Mucosa of gallbladder (tissue), 1 donor: ENCODE measurements at regions not wholly inside any gene's neighbourhood (a gene's known extent, or its start where the extent isn't known, plus 50 kb on each side); places are given as distances from the start of the nearest gene placed in this dataset.
A peak's percentile ranks its signal among the peaks of the same experiment; 100 is the strongest.

Experiments
- DNase-seq: peaks from one replicate; pipeline ENCODE4 v3.0.0-alpha.2; 2020; ENCODE audit warnings: low spot score
- donor health status: DM: no; HTN: no; CAD: no.

GRCh38 chr2:52859065-52859464 lies 908.5 kb upstream of the CHAC2 start:
- no peak for DNase-seq

GRCh38 chr2:52857722-52858121 lies 909.9 kb upstream of the CHAC2 start:
- no peak for DNase-seq

- DNase-seq, result no peak
Measured at GRCh38 chr2:52852006-52852405, 915.6 kb upstream of the CHAC2 start.

- no peak for DNase-seq
Measured at GRCh38 chr2:52844701-52845423, 922.7 kb upstream of the CHAC2 start.

- DNase-seq, result no peak
Measured at GRCh38 chr2:52835909-52836308, 931.7 kb upstream of the CHAC2 start.

- no peak for DNase-seq
Measured at GRCh38 chr2:52831216-52831615, 936.4 kb upstream of the CHAC2 start.

GRCh38 chr2:52828112-52828511 lies 939.5 kb upstream of the CHAC2 start:
- no peak for DNase-seq

- no peak for DNase-seq
Measured at GRCh38 chr2:52821631-52822030, 946.0 kb upstream of the CHAC2 start.

GRCh38 chr2:52818958-52819357 lies 948.6 kb upstream of the CHAC2 start:
- DNase-seq, result no peak

GRCh38 chr2:52810460-52810859 lies 957.1 kb upstream of the CHAC2 start:
- no peak for DNase-seq

GRCh38 chr2:52805901-52806410 lies 961.6 kb upstream of the CHAC2 start:
- no peak for DNase-seq

GRCh38 chr2:52794581-52794980 lies 973.0 kb upstream of the CHAC2 start:
- no peak for DNase-seq

- no peak for DNase-seq
Measured at GRCh38 chr2:52779446-52779845, 988.2 kb upstream of the CHAC2 start.

GRCh38 chr2:52776571-52776970 lies 991.0 kb upstream of the CHAC2 start:
- DNase-seq, result no peak

- DNase-seq, result no peak
Measured at GRCh38 chr2:52775674-52776073, 991.9 kb upstream of the CHAC2 start.

- no peak for DNase-seq
Measured at GRCh38 chr2:52765735-52766134, 1001.9 kb upstream of the CHAC2 start.

- no peak for DNase-seq
Measured at GRCh38 chr2:52749764-52750163, 1017.8 kb upstream of the CHAC2 start.

- DNase-seq, result no peak
Measured at GRCh38 chr2:52745144-52745543, 1022.5 kb upstream of the CHAC2 start.

- DNase-seq, result peak; percentile 40
Measured at GRCh38 chr2:52732849-52733395, 1034.7 kb upstream of the CHAC2 start.

GRCh38 chr2:52724585-52724984 lies 1043.0 kb upstream of the CHAC2 start:
- DNase-seq, result no peak

- no peak for DNase-seq
Measured at GRCh38 chr2:52717836-52718235, 1049.8 kb upstream of the CHAC2 start.

- no peak for DNase-seq
Measured at GRCh38 chr2:52710810-52711618, 1056.6 kb upstream of the CHAC2 start.

- no peak for DNase-seq
Measured at GRCh38 chr2:52704251-52704650, 1063.4 kb upstream of the CHAC2 start.
